H1 (cell line): ENCODE measurements at regions not wholly inside any gene's neighbourhood (a gene's known extent, or its start where the extent isn't known, plus 50 kb on each side); places are given as distances from the start of the nearest gene placed in this dataset.

ENCODE experiments used
- CTCF ChIA-PET: fragments of 300-600 bp; sonication (Branson Sonifier 250); formaldehyde crosslinking; loops from one replicate; lab custom pipeline; 2021; ENCODE audit not compliant: partially characterized antibody; lab: Charles Lee
- POLR2A ChIA-PET: fragments of 300-600 bp; sonication (Branson Sonifier 250); formaldehyde crosslinking; loops from one replicate; lab custom pipeline; 2021; ENCODE audit warnings: inconsistent platforms; ENCODE audit not compliant: partially characterized antibody; lab: Charles Lee
- DNase-seq, 2 experiments: peaks; one replicate each; pipeline versions ENCODE4 v3.0.0 to v3.0.0-alpha.2; 2010 to 2022; ENCODE audit warnings: low spot score in 2 of 2, low read depth in 1 of 2, mixed read lengths in 1 of 2
- FAIRE-seq: peaks from 2 replicates; lab custom pipeline; 2011; peaks lifted over from hg19 to GRCh38; lab: Jason Lieb, UNC
- H2AFZ ChIP-seq: 2 replicates; pipeline ENCODE4 v1.8.1; 2012; ENCODE audit warnings: low read length, inconsistent platforms
- H2AK5ac ChIP-seq: 2 replicates; pipeline ENCODE4 v1.6.1; 2013; ENCODE audit warnings: low read depth, low read length
- H2BK120ac ChIP-seq: replicated peaks from 2 replicates; pipeline ENCODE3; 2013; ENCODE audit warnings: low read depth, low read length, inconsistent platforms
- H2BK12ac ChIP-seq: 2 replicates; pipeline ENCODE4 v1.6.1; 2013; ENCODE audit warnings: low read depth, low read length
- H2BK15ac ChIP-seq: 2 replicates; pipeline ENCODE4 v1.6.1; 2013; ENCODE audit warnings: low read length
- H2BK20ac ChIP-seq: 2 replicates; pipeline ENCODE4 v1.6.1; 2013; ENCODE audit warnings: low read length
- H2BK5ac ChIP-seq: 2 replicates; pipeline ENCODE4 v1.6.1; 2013; ENCODE audit warnings: low read depth, low read length
- H3K14ac ChIP-seq: 2 replicates; pipeline ENCODE4 v1.6.1; 2013; ENCODE audit warnings: inconsistent platforms; ENCODE audit not compliant: insufficient read length
- H3K18ac ChIP-seq: 2 replicates; pipeline ENCODE4 v1.6.1; 2013; ENCODE audit warnings: low read length; ENCODE audit errors: extremely low read depth
- H3K23ac ChIP-seq: 2 replicates; pipeline ENCODE4 v1.6.1; 2013; ENCODE audit warnings: inconsistent platforms; ENCODE audit not compliant: insufficient read length
- H3K23me2 ChIP-seq: 2 replicates; pipeline ENCODE4 v1.6.1; 2013; ENCODE audit warnings: low read depth, low read length
- H3K27ac ChIP-seq: 2 replicates; pipeline ENCODE4 v1.6.1; 2011; ENCODE audit warnings: low read depth, low read length, inconsistent platforms
- H3K27me3 ChIP-seq, 4 experiments: replicated peaks in 1 of 4; 1 replicate in 1 of 4; 2 replicates in 3 of 4; pipeline versions ENCODE4 v1.6.1 to v1.8.1; 2011 to 2013; ENCODE audit warnings: low read length in 3 of 4, mild to moderate bottlenecking in 3 of 4, inconsistent platforms in 2 of 4, mixed read lengths in 2 of 4, moderate library complexity in 1 of 4; ENCODE audit not compliant: control insufficient read depth in 3 of 4, insufficient read depth in 3 of 4; ENCODE audit errors: extremely low read depth in 1 of 4
- H3K36me3 ChIP-seq, 4 experiments: 2 replicates each; pipeline versions ENCODE4 v1.6.1 to v1.8.1; 2011 to 2013; ENCODE audit warnings: mild to moderate bottlenecking in 4 of 4, low read length in 3 of 4, moderate library complexity in 2 of 4, control low read depth in 1 of 4, inconsistent platforms in 1 of 4; ENCODE audit not compliant: insufficient read depth in 4 of 4, control insufficient read depth in 2 of 4
- H3K4ac ChIP-seq: replicated peaks from 2 replicates; pipeline ENCODE3; 2013; ENCODE audit warnings: low read length, low read depth, mixed read lengths, inconsistent platforms; ENCODE audit not compliant: insufficient read length
- H3K4me1 ChIP-seq, 4 experiments: replicated peaks in 1 of 4; 1 replicate in 1 of 4; 2 replicates in 3 of 4; pipeline versions ENCODE4 v1.6.1 to v1.8.1; 2011 to 2013; ENCODE audit warnings: low read length in 3 of 4, inconsistent platforms in 2 of 4, mixed read lengths in 1 of 4; ENCODE audit not compliant: insufficient read depth in 4 of 4, control insufficient read depth in 3 of 4
- H3K4me2 ChIP-seq, 2 experiments: 2 replicates each; pipeline versions ENCODE4 v1.6.1 to v1.8.1; 2011 to 2013; ENCODE audit warnings: low read depth in 2 of 2, low read length in 2 of 2, control low read depth in 1 of 2, inconsistent platforms in 1 of 2, mild to moderate bottlenecking in 1 of 2; ENCODE audit not compliant: insufficient read depth in 1 of 2
- H3K4me3 ChIP-seq, 4 experiments: fragments of 200-600, 300-600 bp in 1 of 4; sonication (generic), shearing (Covaris generic), sonication (Bioruptor Twin) in 1 of 4; 2 replicates each; pipeline versions ENCODE4 v1.5.1 to v1.8.1; 2011 to 2016; ENCODE audit warnings: low read length in 4 of 4, low read depth in 3 of 4, control low read depth in 2 of 4, inconsistent platforms in 2 of 4, mild to moderate bottlenecking in 2 of 4, mixed read lengths in 1 of 4, moderate library complexity in 1 of 4; ENCODE audit not compliant: insufficient read depth in 2 of 4; ENCODE audit errors: extremely low read depth in 1 of 4
- H3K56ac ChIP-seq: replicated peaks from 2 replicates; pipeline ENCODE3; 2013; ENCODE audit warnings: low read depth, mild to moderate bottlenecking, mixed read lengths, low read length, inconsistent platforms; ENCODE audit not compliant: insufficient read length
- H3K79me1 ChIP-seq: 2 replicates; pipeline ENCODE4 v1.6.1; 2013; ENCODE audit warnings: low read depth, low read length, control low read depth
- H3K79me2 ChIP-seq, 2 experiments: 2 replicates each; pipeline versions ENCODE4 v1.6.1 to v1.8.1; 2012 to 2013; ENCODE audit warnings: low read length in 2 of 2, mild to moderate bottlenecking in 2 of 2, inconsistent platforms in 1 of 2; ENCODE audit not compliant: insufficient read depth in 2 of 2, control insufficient read depth in 1 of 2
- H3K9ac ChIP-seq, 4 experiments: replicated peaks in 1 of 4; 1 replicate in 1 of 4; 2 replicates in 3 of 4; pipeline versions ENCODE4 v1.6.1 to v1.8.1; 2011 to 2013; ENCODE audit warnings: low read depth in 3 of 4, low read length in 3 of 4, control low read depth in 2 of 4, mild to moderate bottlenecking in 2 of 4, moderate library complexity in 2 of 4, inconsistent platforms in 1 of 4; ENCODE audit errors: extremely low read depth in 1 of 4
- H3K9me3 ChIP-seq, 2 experiments: 2 replicates each; pipeline versions ENCODE4 v1.6.1 to v1.8.1; 2012 to 2013; ENCODE audit warnings: mild to moderate bottlenecking in 2 of 2, moderate library complexity in 2 of 2, control low read depth in 1 of 2, inconsistent platforms in 1 of 2, low read depth in 1 of 2, low read length in 1 of 2, mixed read lengths in 1 of 2; ENCODE audit not compliant: insufficient read depth in 2 of 2
- H4K20me1 ChIP-seq, 2 experiments: replicated peaks in 1 of 2; 2 replicates each; pipeline versions ENCODE3 to v1.8.1; 2011 to 2013; ENCODE audit warnings: inconsistent platforms in 2 of 2, low read length in 2 of 2, mild to moderate bottlenecking in 1 of 2; ENCODE audit not compliant: insufficient read depth in 2 of 2, control insufficient read depth in 1 of 2
- H4K5ac ChIP-seq: 2 replicates; pipeline ENCODE4 v1.6.1; 2013; ENCODE audit warnings: low read length, low read depth, mixed read lengths, inconsistent platforms; ENCODE audit not compliant: insufficient read length
- H4K8ac ChIP-seq: 2 replicates; pipeline ENCODE4 v1.8.0; 2013; ENCODE audit warnings: mild to moderate bottlenecking, moderate library complexity, low read length, inconsistent platforms; ENCODE audit not compliant: insufficient read depth; ENCODE audit errors: extremely low read depth
- H4K91ac ChIP-seq: replicated peaks from 2 replicates; pipeline ENCODE3; 2013; ENCODE audit warnings: low read length, mixed read lengths, inconsistent platforms; ENCODE audit not compliant: insufficient read length
- BCL11A ChIP-seq, 2 experiments: IDR thresholded peaks; one replicate each; pipeline ENCODE4 v1.6.1; 2011; ENCODE audit warnings: low read depth in 2 of 2, low read length in 2 of 2, mild to moderate bottlenecking in 2 of 2
- CEBPB ChIP-seq: IDR thresholded peaks from 2 replicates; pipeline ENCODE4 v1.6.1; 2012; ENCODE audit warnings: low read depth, low read length
- CHD1 ChIP-seq: IDR thresholded peaks from 2 replicates; pipeline ENCODE4 v1.6.1; 2012; ENCODE audit warnings: low read depth, low read length, improper control_type of control experiment
- HDAC2 ChIP-seq, 2 experiments: fragments of 300-600 bp in 1 of 2; sonication (generic) in 1 of 2; IDR thresholded peaks; 2 replicates each; pipeline ENCODE4 v1.6.1; 2011 to 2012; ENCODE audit warnings: low read depth in 2 of 2, low read length in 2 of 2, mild to moderate bottlenecking in 2 of 2, moderate library complexity in 2 of 2, borderline replicate concordance in 1 of 2, inconsistent platforms in 1 of 2
- KDM1A ChIP-seq: fragments of 200-600, 300-600 bp; sonication (generic); IDR thresholded peaks from 2 replicates; pipeline ENCODE4 v1.7.1; 2016; ENCODE audit warnings: mild to moderate bottlenecking, low read length, borderline replicate concordance
- MAFK ChIP-seq: IDR thresholded peaks from 2 replicates; pipeline ENCODE4 v1.6.1; 2012; ENCODE audit warnings: low read depth, mild to moderate bottlenecking, improper control_type of control experiment, low read length
- RBBP5 ChIP-seq: IDR thresholded peaks from 2 replicates; pipeline ENCODE4 v1.7.1; 2012; ENCODE audit warnings: low read depth, mild to moderate bottlenecking, inconsistent platforms, low read length, moderate library complexity, borderline replicate concordance
- RNF2 ChIP-seq: fragments of 200-900, 300-1000 bp; sonication (generic); IDR thresholded peaks from 2 replicates; pipeline ENCODE4 v1.7.1; 2016; ENCODE audit warnings: borderline replicate concordance, low read depth, mild to moderate bottlenecking, antibody characterized with exemption, low read length; ENCODE audit not compliant: poor library complexity, severe bottlenecking; ENCODE audit errors: missing control alignments
- RXRA ChIP-seq: IDR thresholded peaks from 2 replicates; pipeline ENCODE4 v1.6.1; 2011; ENCODE audit warnings: low read depth, mild to moderate bottlenecking, low read length, moderate library complexity; ENCODE audit not compliant: insufficient read depth
- SP1 ChIP-seq: IDR thresholded peaks from 2 replicates; pipeline ENCODE4 v1.6.1; 2011; ENCODE audit warnings: low read depth, low read length
- TCF12 ChIP-seq: IDR thresholded peaks from 2 replicates; pipeline ENCODE4 v1.6.1; 2011; ENCODE audit warnings: low read depth, mild to moderate bottlenecking, low read length
- WGBS, 2 experiments: shearing (Covaris generic) in 1 of 2; methylation state at CpG; one replicate each; pipeline versions ENCODE4 v1.1.6 to v1.1.7; 2013 to 2015; ENCODE audit warnings: low lambda C conversion rate in 2 of 2, mixed read lengths in 2 of 2, inconsistent platforms in 1 of 2, low coverage in 1 of 2, missing lambda C conversion rate in 1 of 2; ENCODE audit not compliant: insufficient replicate concordance in 2 of 2, insufficient coverage in 1 of 2, insufficient read length in 1 of 2; ENCODE audit errors: extremely low coverage in 1 of 2, missing lambda C conversion rate in 1 of 2; 5-methylcytosine and 5-hydroxymethylcytosine counted together

DNA sequence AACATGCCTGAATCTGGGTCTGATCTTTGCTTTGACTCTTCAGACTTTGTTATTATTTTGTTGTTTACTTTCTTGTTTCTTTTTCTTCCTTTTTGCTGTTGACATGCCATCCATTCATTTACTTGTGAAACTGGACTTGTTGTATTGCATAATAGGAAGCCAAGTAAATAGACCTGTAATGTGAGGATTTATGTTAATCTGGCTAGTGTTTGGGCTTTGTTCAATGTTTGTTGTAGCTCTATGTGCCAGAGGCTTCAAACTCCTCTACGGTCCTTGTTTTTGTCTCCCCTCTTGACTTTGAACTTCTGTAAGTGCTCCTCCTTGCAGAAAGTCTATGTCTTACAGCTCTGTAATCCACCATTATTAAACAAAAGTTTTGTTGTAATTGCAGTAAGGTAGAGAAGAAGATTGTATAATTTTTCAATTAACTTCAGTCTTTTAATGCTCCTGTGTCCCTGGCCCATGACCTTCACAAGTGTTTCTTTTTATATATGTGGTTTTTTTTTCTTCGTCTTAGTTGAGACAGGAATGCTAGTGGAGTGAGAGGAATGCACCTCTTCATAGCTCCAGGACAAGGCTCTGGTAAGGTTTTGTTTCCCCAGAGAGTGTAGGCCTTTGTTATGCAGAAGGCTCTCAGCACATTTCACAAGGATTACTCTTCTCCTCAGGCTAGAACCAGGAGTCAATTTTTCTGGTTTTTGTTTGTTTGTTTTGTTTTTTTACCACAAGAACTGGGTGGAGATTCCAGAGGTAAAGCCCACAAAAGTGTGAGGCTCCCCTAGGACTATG, 1061.8 kb upstream of the CITED2 start:
- H4K8ac ChIP-seq, result no peak overlapping the region
- WGBS, 2 experiments, result 59% methylated on average over 2 of the region's 2 CpGs; no CpG with 5 or more reads in 1 of the 2 experiments
- H3K23ac ChIP-seq, result no peak overlapping the region
- H3K4me3 ChIP-seq, result peak overlapping the region in 1 of 4 experiments; percentile 4; a peak in 1 of 8 replicates
- DNase-seq (no peak), FAIRE-seq (peak; percentile 97)
- no peaks in the 10 kb centered on the region for H3K79me1 ChIP-seq
- H4K5ac ChIP-seq, result peak overlapping the region; percentile 89
- peak overlapping the region; percentile 55; the same call in 1 of the 2 replicates for H3K27ac ChIP-seq
- CTCF ChIA-PET, result interaction anchor here (0.6 to 0.9 kb wide), 3 partner anchors 117 to 455 kb away, joined by 3 read pairs; no protein-coding TSS in a partner anchor
- H3K4ac ChIP-seq, result no peak overlapping the region
- peaks cover 0 to 13% (median 6%) of the 10 kb centered on the region in 4 experiments; a peak in 4 of 7 replicates for H3K4me1 ChIP-seq
- H2AK5ac ChIP-seq, result no peak overlapping the region
- peak overlapping the region; percentile 78; the same call in 1 of the 2 replicates for H2BK12ac ChIP-seq
- no peak overlapping the region for H2BK20ac ChIP-seq
- H3K56ac ChIP-seq, result no peak overlapping the region
- H2AFZ ChIP-seq, result no peak overlapping the region
- no peak overlapping the region for H4K91ac ChIP-seq
- no peaks in the 10 kb centered on the region for H4K20me1 ChIP-seq
- 0 out of 4 replicates have a peak overlapping the region, but pooled peaks of 1 of the 2 experiments have one; percentile 18 for H3K4me2 ChIP-seq
- H2BK120ac ChIP-seq, result peak overlapping the region; percentile 55
- no peaks in the 10 kb centered on the region for H3K79me2 ChIP-seq
- POLR2A ChIA-PET, result interaction anchor here (0.9 to 1.2 kb wide), 2 partner anchors 1060 to 1061 kb away, joined by 3 to 4 read pairs; partner anchors contain the start of gene CITED2
- no peaks in the 10 kb centered on the region for H3K23me2 ChIP-seq
- peak overlapping the region; percentile 89 for H2BK5ac ChIP-seq
- no peaks in the 10 kb centered on the region for H3K27me3 ChIP-seq
- peaks cover 25 to 27% of the 10 kb centered on the region in 2 experiments for H3K9me3 ChIP-seq
- no peak overlapping the region for H3K18ac ChIP-seq
- no peak overlapping the region for H2BK15ac ChIP-seq
- no peak overlapping the region for H3K9ac ChIP-seq
- H3K14ac ChIP-seq, result no peak overlapping the region
- peaks cover 0 to 13% (median 5%) of the 10 kb centered on the region in 4 experiments; a peak in 4 of 8 replicates for H3K36me3 ChIP-seq
- no peak for TF ChIP-seq KDM1A
- no peak for TF ChIP-seq RBBP5
- 0 out of 2 replicates have a peak, but pooled peaks have one; percentile 17 for TF ChIP-seq SP1
- no peak for TF ChIP-seq CHD1
- 0 out of 4 replicates have a peak, but pooled peaks of 1 of the 2 experiments have one; percentile 20 for TF ChIP-seq HDAC2 (IDR thresholded peaks at IDR 0.05; ENCODE audit: borderline replicate concordance in 1 of 2, low read depth in 2 of 2, low read length in 2 of 2)
- TF ChIP-seq RXRA, result no peak
- peak; percentile 82 for TF ChIP-seq CEBPB
- peak in 1 of 2 experiments; percentile 77 for TF ChIP-seq BCL11A (IDR thresholded peaks at IDR 0.05; ENCODE audit: low read depth in 2 of 2, low read length in 2 of 2)
- TF ChIP-seq RNF2, result no peak
- TF ChIP-seq TCF12, result no peak
- no peak for TF ChIP-seq MAFK
